MM.1S (cell line): ENCODE measurements at regions not wholly inside any gene's neighbourhood (a gene's known extent, or its start where the extent isn't known, plus 50 kb on each side); places are given as distances from the start of the nearest gene placed in this dataset.

Experiments
- EZH2 ChIP-seq: fragments of 300-600 bp; sonication (generic); optimal IDR thresholded peaks from 2 replicates; pipeline ENCODE3; 2017; ENCODE audit warnings: low read depth, mild to moderate bottlenecking, antibody characterized with exemption, low read length, mixed read lengths
- EZH2phosphoT487 ChIP-seq: fragments of 300-600 bp; sonication (generic); IDR thresholded peaks from 2 replicates; pipeline ENCODE4 v1.6.1; 2018; ENCODE audit warnings: antibody characterized with exemption, low read length
- TF ChIP-seq, protein P1 (sequence below): fragments of 300-600 bp; sonication (generic); IDR thresholded peaks from 2 replicates; pipeline ENCODE4 v1.5.1; 2016; ENCODE audit warnings: antibody characterized with exemption, low read length, mixed read lengths

DNA sequence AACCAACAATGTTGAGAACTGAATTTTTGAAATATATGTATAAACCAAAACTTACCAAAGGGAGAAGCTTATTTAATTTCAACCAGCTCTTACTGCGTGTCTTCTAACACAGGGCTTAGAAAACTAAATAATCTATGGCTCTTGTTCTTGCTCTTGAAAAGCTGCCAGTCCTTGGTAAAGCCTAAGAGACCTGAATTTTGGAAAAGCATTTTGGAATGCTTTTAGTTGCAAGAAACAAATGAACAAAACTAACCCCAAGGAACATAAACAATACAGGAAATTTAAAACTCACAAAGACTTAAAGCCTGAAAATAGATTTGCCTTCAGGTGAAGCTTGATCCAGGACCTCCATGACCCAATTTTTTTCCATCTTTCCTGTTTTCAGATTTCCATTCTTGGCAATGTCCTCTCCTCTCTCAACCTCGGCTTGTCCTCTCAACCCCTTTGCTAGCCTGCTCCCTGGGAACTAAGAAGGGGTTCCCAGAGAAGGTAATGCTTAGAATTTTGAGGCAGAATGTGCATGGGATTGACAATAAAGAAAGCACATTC, 169.8 kb upstream of the NCK2 start:
- TF ChIP-seq, protein P1, sequence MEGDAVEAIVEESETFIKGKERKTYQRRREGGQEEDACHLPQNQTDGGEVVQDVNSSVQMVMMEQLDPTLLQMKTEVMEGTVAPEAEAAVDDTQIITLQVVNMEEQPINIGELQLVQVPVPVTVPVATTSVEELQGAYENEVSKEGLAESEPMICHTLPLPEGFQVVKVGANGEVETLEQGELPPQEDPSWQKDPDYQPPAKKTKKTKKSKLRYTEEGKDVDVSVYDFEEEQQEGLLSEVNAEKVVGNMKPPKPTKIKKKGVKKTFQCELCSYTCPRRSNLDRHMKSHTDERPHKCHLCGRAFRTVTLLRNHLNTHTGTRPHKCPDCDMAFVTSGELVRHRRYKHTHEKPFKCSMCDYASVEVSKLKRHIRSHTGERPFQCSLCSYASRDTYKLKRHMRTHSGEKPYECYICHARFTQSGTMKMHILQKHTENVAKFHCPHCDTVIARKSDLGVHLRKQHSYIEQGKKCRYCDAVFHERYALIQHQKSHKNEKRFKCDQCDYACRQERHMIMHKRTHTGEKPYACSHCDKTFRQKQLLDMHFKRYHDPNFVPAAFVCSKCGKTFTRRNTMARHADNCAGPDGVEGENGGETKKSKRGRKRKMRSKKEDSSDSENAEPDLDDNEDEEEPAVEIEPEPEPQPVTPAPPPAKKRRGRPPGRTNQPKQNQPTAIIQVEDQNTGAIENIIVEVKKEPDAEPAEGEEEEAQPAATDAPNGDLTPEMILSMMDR, result no peak
- TF ChIP-seq EZH2 (no peak), EZH2phosphoT487 (no peak)
